ENCODE measurements at regions not wholly inside any gene's neighbourhood (a gene's known extent, or its start where the extent isn't known, plus 50 kb on each side); places are given as distances from the start of the nearest gene placed in this dataset.

GRCh38 chr13:79989217-79989661 is 351.7 kb downstream of the SPRY2 start:
- intact Hi-C loops (cut with micrococcal nuclease): no loop called here
- Histone ChIP-seq H3K14ac (replicated peaks; ENCODE audit: low read depth, low read length) (peak overlapping the region; percentile 10), H3K23ac (ENCODE audit: low read depth, low read length) (peak overlapping the region; percentile 2), H3K27ac (ENCODE audit: insufficient read depth, low read length) (peak overlapping the region; percentile 23; the same call in 1 of the 2 replicates), H3K9ac (ENCODE audit: low read depth, low read length) (no peak overlapping the region), H4K8ac (ENCODE audit: low read depth in 2 of 2, low read length in 2 of 2) (peak overlapping the region in 1 of 2 experiments; percentile 61; a peak in 2 of 4 replicates), H3K4me2 (ENCODE audit: low read depth, low read length) (no peak overlapping the region), H4K20me1 (ENCODE audit: insufficient read depth, low read length) (no peaks in the 10 kb centered on the region), H3K18ac (ENCODE audit: low read depth, low read length) (peak overlapping the region; percentile 54; the same call in 1 of the 2 replicates), H4K5ac (ENCODE audit: low read depth, low read length) (peak overlapping the region; percentile 14; the same call in 1 of the 2 replicates), H2AFZ (replicated peaks; ENCODE audit: low read length, poor library complexity) (peak overlapping the region; percentile 24), H3K79me1 (ENCODE audit: low read depth in 1 of 2, low read length in 2 of 2) (no peaks in the 10 kb centered on the region; a peak in 1 of 4 replicates), H2BK5ac (ENCODE audit: low read depth, low read length, poor library complexity, severe bottlenecking) (peak overlapping the region; percentile 73), H3K9me3 (ENCODE audit: control insufficient read depth, insufficient read depth, low read length) (no peaks in the 10 kb centered on the region), H3K4me3 (ENCODE audit: insufficient read depth, low read depth, low read length) (no peak overlapping the region), H2BK120ac (ENCODE audit: low read depth, low read length) (peak overlapping the region; percentile 74), H3K4ac (ENCODE audit: low read depth, low read length) (peak overlapping the region; percentile 19), H2AK9ac (replicated peaks; ENCODE audit: low read depth, low read length, poor library complexity) (no peak overlapping the region), H3K9me1 (ENCODE audit: insufficient read depth, low read length) (no peaks in the 10 kb centered on the region; the same call in 1 of the 2 replicates), H3K36me3 (ENCODE audit: control insufficient read depth, insufficient read depth, low read length) (no peaks in the 10 kb centered on the region), H2BK15ac (ENCODE audit: low read depth, low read length) (peak overlapping the region; percentile 62; the same call in 1 of the 3 replicates), H2BK20ac (ENCODE audit: low read depth, low read length) (peak overlapping the region; percentile 47), H3K4me1 (ENCODE audit: control insufficient read depth, insufficient read depth, low read length) (peaks cover 8% of the 10 kb centered on the region; the same call in 1 of the 2 replicates), H2AK5ac (ENCODE audit: low read depth, low read length) (peak overlapping the region; percentile 56), H3K56ac (ENCODE audit: extremely low read depth, insufficient read depth, low read length) (no peak overlapping the region), H3K27me3 (ENCODE audit: control insufficient read depth, insufficient read depth, low read length) (no peaks in the 10 kb centered on the region), H4K91ac (ENCODE audit: insufficient read depth, low read depth, low read length) (peak overlapping the region; percentile 73)
- BruUV-seq (replicated peaks): no TSS peak
- DNase-seq (peak; percentile 56), ATAC-seq (ENCODE audit: low read depth) (no peak)
- 67% methylated on average over 1 of the region's 3 CpGs; no CpG with 5 or more reads in 1 of the 2 experiments for WGBS, 2 experiments (ENCODE audit: extremely low coverage in 2 of 2, insufficient read length in 1 of 2)
- ChIA-PET CTCF (interaction anchor here (0.5 to 1.2 kb wide), 2 partner anchors 13 to 133 kb away, joined by 3 read pairs; no protein-coding TSS in a partner anchor), POLR2A (ENCODE audit: unreplicated experiment) (no interaction called here)
- in situ Hi-C loops (cut with MboI; ENCODE audit: low sequenced_read_pairs): no loop called here
- dilution Hi-C loops (cut with HindIII; ENCODE audit: low sequenced_read_pairs, unreplicated experiment): no loop called here
- TF ChIP-seq FOS (IDR thresholded peaks at IDR 0.05; ENCODE audit: low read depth, low read length) (no peak), RAD21 (IDR thresholded peaks at IDR 0.05; ENCODE audit: low read length) (no peak), SMC3 (IDR thresholded peaks at IDR 0.05; ENCODE audit: low read depth, low read length) (no peak), RFX5 (IDR thresholded peaks at IDR 0.05; ENCODE audit: low read depth, low read length) (no peak), NFE2L2 (IDR thresholded peaks at IDR 0.05; ENCODE audit: low read depth, low read length) (no peak), MXI1 (IDR thresholded peaks at IDR 0.05; ENCODE audit: borderline replicate concordance, low read depth, low read length) (no peak), CHD1 (IDR thresholded peaks at IDR 0.05; ENCODE audit: low read depth, low read length) (no peak), POLR2A (IDR thresholded peaks at IDR 0.05; ENCODE audit: low read depth, low read length) (no peak), ELK1 (IDR thresholded peaks at IDR 0.05; ENCODE audit: borderline replicate concordance, low read depth, low read length) (no peak), RCOR1 (IDR thresholded peaks at IDR 0.05; ENCODE audit: insufficient replicate concordance, low read length) (no peak), MAZ (IDR thresholded peaks at IDR 0.05; ENCODE audit: borderline replicate concordance, low read depth, low read length) (no peak), CEBPB (IDR thresholded peaks at IDR 0.05; ENCODE audit: low read depth, low read length) (no peak), BHLHE40 (IDR thresholded peaks at IDR 0.05; ENCODE audit: low read depth, low read length) (no peak), MAFK (IDR thresholded peaks at IDR 0.05; ENCODE audit: low read depth, low read length) (no peak)
- TF ChIP-seq, protein P1, sequence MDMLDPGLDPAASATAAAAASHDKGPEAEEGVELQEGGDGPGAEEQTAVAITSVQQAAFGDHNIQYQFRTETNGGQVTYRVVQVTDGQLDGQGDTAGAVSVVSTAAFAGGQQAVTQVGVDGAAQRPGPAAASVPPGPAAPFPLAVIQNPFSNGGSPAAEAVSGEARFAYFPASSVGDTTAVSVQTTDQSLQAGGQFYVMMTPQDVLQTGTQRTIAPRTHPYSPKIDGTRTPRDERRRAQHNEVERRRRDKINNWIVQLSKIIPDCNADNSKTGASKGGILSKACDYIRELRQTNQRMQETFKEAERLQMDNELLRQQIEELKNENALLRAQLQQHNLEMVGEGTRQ (IDR thresholded peaks at IDR 0.05; ENCODE audit: low read depth, low read length): no peak
- TF ChIP-seq, protein P2, sequence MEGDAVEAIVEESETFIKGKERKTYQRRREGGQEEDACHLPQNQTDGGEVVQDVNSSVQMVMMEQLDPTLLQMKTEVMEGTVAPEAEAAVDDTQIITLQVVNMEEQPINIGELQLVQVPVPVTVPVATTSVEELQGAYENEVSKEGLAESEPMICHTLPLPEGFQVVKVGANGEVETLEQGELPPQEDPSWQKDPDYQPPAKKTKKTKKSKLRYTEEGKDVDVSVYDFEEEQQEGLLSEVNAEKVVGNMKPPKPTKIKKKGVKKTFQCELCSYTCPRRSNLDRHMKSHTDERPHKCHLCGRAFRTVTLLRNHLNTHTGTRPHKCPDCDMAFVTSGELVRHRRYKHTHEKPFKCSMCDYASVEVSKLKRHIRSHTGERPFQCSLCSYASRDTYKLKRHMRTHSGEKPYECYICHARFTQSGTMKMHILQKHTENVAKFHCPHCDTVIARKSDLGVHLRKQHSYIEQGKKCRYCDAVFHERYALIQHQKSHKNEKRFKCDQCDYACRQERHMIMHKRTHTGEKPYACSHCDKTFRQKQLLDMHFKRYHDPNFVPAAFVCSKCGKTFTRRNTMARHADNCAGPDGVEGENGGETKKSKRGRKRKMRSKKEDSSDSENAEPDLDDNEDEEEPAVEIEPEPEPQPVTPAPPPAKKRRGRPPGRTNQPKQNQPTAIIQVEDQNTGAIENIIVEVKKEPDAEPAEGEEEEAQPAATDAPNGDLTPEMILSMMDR (conservative IDR thresholded peaks at IDR 0.05; ENCODE audit: low read depth, low read length): no peak

Measured in IMR-90 (cell line).